ENCODE measurements at regions not wholly inside any gene's neighbourhood (a gene's known extent, or its start where the extent isn't known, plus 50 kb on each side); places are given as distances from the start of the nearest gene placed in this dataset.

DNA sequence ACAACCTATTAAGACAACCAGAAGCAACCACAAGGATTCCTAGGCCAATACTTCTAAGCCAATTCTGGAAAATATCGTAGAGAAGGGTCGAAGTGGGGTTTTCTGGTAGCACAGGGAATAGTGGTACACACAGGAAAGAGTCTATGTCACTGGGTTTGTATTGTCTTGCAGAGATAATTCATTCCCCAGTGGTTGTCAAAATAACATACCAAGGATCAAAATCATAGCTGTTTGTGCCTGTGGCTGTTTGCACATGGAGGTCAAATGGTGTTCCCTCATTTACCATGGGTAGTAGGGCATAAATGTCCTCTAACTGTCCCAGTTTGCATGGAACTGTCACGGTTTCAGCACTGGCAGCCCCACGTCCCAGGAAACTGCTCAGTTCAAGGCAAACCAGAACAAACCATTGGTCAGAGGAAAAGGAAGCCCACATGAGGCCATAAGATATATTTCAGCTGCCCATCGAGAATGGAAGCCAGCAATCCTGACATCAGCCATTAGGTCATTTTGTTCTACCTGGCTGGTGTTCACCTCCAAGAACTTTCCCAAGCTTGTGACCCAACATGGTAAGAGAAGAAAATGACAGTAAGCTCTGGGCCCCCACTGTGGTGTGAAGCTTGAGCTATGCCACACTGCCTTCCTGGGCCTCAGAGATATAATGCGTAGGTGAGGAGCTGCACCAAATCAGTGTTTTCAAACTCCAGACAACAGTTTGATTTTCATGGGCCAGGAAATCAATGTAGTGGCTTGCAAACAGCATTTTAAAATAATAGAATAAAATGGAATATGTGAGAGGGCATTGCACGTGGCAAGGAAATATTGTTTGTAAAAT is 53.9 kb upstream of the NFE2L3 start:
- no peaks in the 10 kb centered on the region for H3K9me3 Mint-ChIP-seq
- no peaks in the 10 kb centered on the region for H3K36me3 Mint-ChIP-seq (ENCODE audit: low read depth)
- peak overlapping the region; percentile 57 for H3K4me3 Mint-ChIP-seq
- no peaks in the 10 kb centered on the region for H3K27me3 Mint-ChIP-seq (ENCODE audit: low read depth)
- no peak for DNase-seq
- CTCF ChIA-PET = interaction anchor here (0.6 to 1.2 kb wide), 4 partner anchors 58 to 264 kb away, joined by 3 to 5 read pairs (median 3); no protein-coding TSS in a partner anchor
- peaks cover 53% of the 10 kb centered on the region for H3K4me1 Mint-ChIP-seq (ENCODE audit: low read depth)
- intact Hi-C loops (cut with micrococcal nuclease) = loop anchor here (2.0 kb wide), 2 partner anchors 55 to 69 kb away; partner anchors contain the start of gene NFE2L3
- peak overlapping the region; percentile 91 for H3K27ac Mint-ChIP-seq

- peaks cover 53% of the 10 kb centered on the region for H3K4me1 Mint-ChIP-seq (ENCODE audit: low read depth)
- intact Hi-C loops (cut with micrococcal nuclease) = no loop called here
- H3K4me3 Mint-ChIP-seq = no peak overlapping the region
- DNase-seq = no peak
- no peak overlapping the region for H3K27ac Mint-ChIP-seq
- CTCF ChIA-PET = interaction anchor here (0.8 to 1.3 kb wide), 2 partner anchors 8 to 205 kb away, joined by 3 read pairs; no protein-coding TSS in a partner anchor
- no peaks in the 10 kb centered on the region for H3K27me3 Mint-ChIP-seq (ENCODE audit: low read depth)
- no peaks in the 10 kb centered on the region for H3K36me3 Mint-ChIP-seq (ENCODE audit: low read depth)
- H3K9me3 Mint-ChIP-seq = no peaks in the 10 kb centered on the region
Measured at GRCh38 chr7:26099236-26099635, 52.8 kb upstream of the NFE2L3 start.

- DNase-seq = no peak
- H3K36me3 Mint-ChIP-seq (ENCODE audit: low read depth) = no peaks in the 10 kb centered on the region
- peak overlapping the region; percentile 90 for H3K27ac Mint-ChIP-seq
- H3K9me3 Mint-ChIP-seq = no peaks in the 10 kb centered on the region
- no peaks in the 10 kb centered on the region for H3K27me3 Mint-ChIP-seq (ENCODE audit: low read depth)
- peaks cover 51% of the 10 kb centered on the region for H3K4me1 Mint-ChIP-seq (ENCODE audit: low read depth)
- intact Hi-C loops (cut with micrococcal nuclease) = no loop called here
- CTCF ChIA-PET = interaction anchor here (0.7 to 1.5 kb wide), 3 partner anchors 10 to 93 kb away, joined by 3 to 5 read pairs (median 4); no protein-coding TSS in a partner anchor
- peak overlapping the region; percentile 82 for H3K4me3 Mint-ChIP-seq
Measured at GRCh38 chr7:26100406-26101339, 51.3 kb upstream of the NFE2L3 start.

- H3K4me1 Mint-ChIP-seq (ENCODE audit: low read depth) = peaks cover 49% of the 10 kb centered on the region
- H3K27ac Mint-ChIP-seq = peak overlapping the region; percentile 90
- CTCF ChIA-PET = interaction anchor here (1.5 kb wide), 2 partner anchors 10 to 92 kb away, joined by 5 read pairs; no protein-coding TSS in a partner anchor
- H3K4me3 Mint-ChIP-seq = peak overlapping the region; percentile 82
- intact Hi-C loops (cut with micrococcal nuclease) = no loop called here
- H3K9me3 Mint-ChIP-seq = no peaks in the 10 kb centered on the region
- H3K27me3 Mint-ChIP-seq (ENCODE audit: low read depth) = no peaks in the 10 kb centered on the region
- DNase-seq = peak; percentile 30
- no peaks in the 10 kb centered on the region for H3K36me3 Mint-ChIP-seq (ENCODE audit: low read depth)
Measured at GRCh38 chr7:26101361-26102151, 50.4 kb upstream of the NFE2L3 start.

DNA sequence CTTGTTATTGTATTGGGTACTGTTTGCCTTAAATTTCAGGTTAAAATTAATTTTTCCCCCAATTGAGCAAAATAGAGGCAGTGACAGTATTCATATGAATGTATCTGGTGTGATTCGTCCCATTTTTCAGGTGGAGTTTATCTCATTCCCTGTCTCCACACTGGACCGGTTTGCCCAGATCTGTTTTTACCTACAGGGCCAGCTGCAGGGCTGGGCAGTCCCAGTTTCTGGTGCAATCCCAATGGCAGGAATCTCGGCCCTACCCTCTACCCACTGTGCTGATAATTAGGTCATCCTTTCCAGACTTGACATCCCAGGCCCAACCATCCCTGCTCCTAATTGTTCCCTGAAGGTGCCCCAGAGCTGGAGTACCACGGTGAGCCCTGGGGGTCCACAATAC is 49.8 kb upstream of the NFE2L3 start:
- Mint-ChIP-seq H3K4me3 (peak overlapping the region; percentile 82), H3K27ac (peak overlapping the region; percentile 90), H3K4me1 (ENCODE audit: low read depth) (peaks cover 43% of the 10 kb centered on the region), H3K36me3 (ENCODE audit: low read depth) (no peaks in the 10 kb centered on the region), H3K27me3 (ENCODE audit: low read depth) (no peaks in the 10 kb centered on the region), H3K9me3 (no peaks in the 10 kb centered on the region)
- no peak for DNase-seq
- CTCF ChIA-PET = interaction anchor here (1.5 kb wide), 2 partner anchors 11 to 91 kb away, joined by 5 read pairs; no protein-coding TSS in a partner anchor
- intact Hi-C loops (cut with micrococcal nuclease) = no loop called here

Small RNA genes lying in the stretch of these regions (microRNA-seq; reads per million reads assigned to microRNA genes)
- 272 reads per million, percentile 72 among the genes with 10 or more reads in this experiment for gene MIR148A (ENCODE audit: borderline microRNAs expressed, borderline replicate concordance)

All from activated naive CD4-positive, alpha-beta T cell treated with anti-CD3 and anti-CD28 coated beads for 36 hours (primary cell).